Karpas-422 (cell line): ENCODE measurements at regions not wholly inside any gene's neighbourhood (a gene's known extent, or its start where the extent isn't known, plus 50 kb on each side); places are given as distances from the start of the nearest gene placed in this dataset.

ENCODE experiments used
- DNase-seq: peaks from one replicate; pipeline ENCODE4 v3.0.0-alpha.2; 2015
- H2AFZ ChIP-seq: fragments of 200-600 bp; sonication (generic); 2 replicates; pipeline ENCODE4 v1.6.1; 2014; ENCODE audit warnings: antibody characterized with exemption, low read length, mixed read lengths
- H3K27ac ChIP-seq: fragments of 200-600 bp; sonication (generic); 2 replicates; pipeline ENCODE4 v1.5.1; 2014; ENCODE audit warnings: mild to moderate bottlenecking, low read length, moderate library complexity
- H3K27me3 ChIP-seq: fragments of 200-600 bp; sonication (generic); 2 replicates; pipeline ENCODE4 v1.6.1; 2014; ENCODE audit warnings: low read length, mixed read lengths
- H3K36me3 ChIP-seq: fragments of 200-600 bp; sonication (generic); 2 replicates; pipeline ENCODE4 v1.6.1; 2014; ENCODE audit warnings: low read length, mixed read lengths; ENCODE audit not compliant: insufficient read depth
- H3K4me1 ChIP-seq: fragments of 200-600 bp; sonication (generic); 2 replicates; pipeline ENCODE4 v1.6.1; 2014; ENCODE audit warnings: mild to moderate bottlenecking, low read length, mixed read lengths
- H3K4me2 ChIP-seq: fragments of 200-600 bp; sonication (generic); 2 replicates; pipeline ENCODE4 v1.6.1; 2014; ENCODE audit warnings: low read length, low read depth, mild to moderate bottlenecking; ENCODE audit not compliant: poor library complexity, severe bottlenecking
- H3K4me3 ChIP-seq: fragments of 200-600 bp; sonication (generic); 2 replicates; pipeline ENCODE4 v1.5.1; 2014; ENCODE audit warnings: mild to moderate bottlenecking, antibody characterized with exemption, low read length, mixed read lengths
- H3K79me2 ChIP-seq: fragments of 200-600 bp; sonication (generic); 2 replicates; pipeline ENCODE4 v1.6.1; 2014; ENCODE audit warnings: mild to moderate bottlenecking, low read length, mixed read lengths
- H3K9ac ChIP-seq: fragments of 200-600 bp; sonication (generic); 2 replicates; pipeline ENCODE4 v1.6.0; 2014; ENCODE audit warnings: low read length
- H3K9me2 ChIP-seq: fragments of 200-600 bp; sonication (generic), shearing (Covaris generic); replicated peaks from 2 replicates; pipeline ENCODE4 v1.6.0; 2014; ENCODE audit warnings: mild to moderate bottlenecking, low read length, moderate library complexity; ENCODE audit not compliant: insufficient read depth
- H3K9me3 ChIP-seq: fragments of 300-700, 200-600 bp; sonication (generic); 2 replicates; pipeline ENCODE4 v1.6.1; 2014; ENCODE audit warnings: low read length, mixed read lengths
- H4K20me1 ChIP-seq: fragments of 200-600 bp; sonication (generic); 2 replicates; pipeline ENCODE4 v1.6.1; 2014; ENCODE audit warnings: mild to moderate bottlenecking, antibody characterized with exemption, low read length, low read depth; ENCODE audit not compliant: insufficient read depth

DNA sequence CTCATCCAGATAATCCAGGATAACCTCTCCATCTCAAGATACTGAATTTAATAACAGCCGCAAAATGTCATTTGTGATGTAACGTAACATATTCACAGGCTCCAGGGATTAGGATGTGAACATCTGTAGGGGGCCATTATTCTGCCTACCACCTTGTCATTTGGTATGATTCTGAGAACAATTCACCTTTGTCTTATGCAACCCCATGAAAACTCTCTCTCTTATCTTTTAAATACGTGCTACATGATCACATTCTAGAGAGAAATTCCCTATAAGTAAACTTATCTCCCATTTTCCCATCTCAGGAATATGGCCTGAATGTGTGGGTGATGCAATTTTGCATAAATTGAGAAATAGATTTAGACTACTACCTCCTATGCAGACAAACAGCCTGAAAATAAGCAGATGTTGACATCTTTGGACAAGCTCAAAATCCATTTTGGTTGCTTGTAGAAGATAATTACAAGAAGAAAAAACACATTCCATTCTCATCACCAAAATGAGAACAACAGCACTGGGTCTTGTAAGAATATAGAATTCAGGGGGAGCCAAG is 255.4 kb upstream of the STXBP5 start:
- no peaks in the 10 kb centered on the region for H3K9me3 ChIP-seq
- H3K27me3 ChIP-seq, result no peaks in the 10 kb centered on the region
- no peak overlapping the region for H3K4me3 ChIP-seq
- H3K27ac ChIP-seq, result no peak overlapping the region
- no peak overlapping the region for H3K9ac ChIP-seq
- no peak overlapping the region for H3K4me2 ChIP-seq
- DNase-seq, result no peak
- H3K79me2 ChIP-seq, result no peaks in the 10 kb centered on the region
- H3K9me2 ChIP-seq, result no peaks in the 10 kb centered on the region
- no peak overlapping the region for H2AFZ ChIP-seq
- H3K4me1 ChIP-seq, result no peaks in the 10 kb centered on the region
- H3K36me3 ChIP-seq, result no peaks in the 10 kb centered on the region
- H4K20me1 ChIP-seq, result 0 out of 2 replicates have a peak, but pooled peaks cover 3% of the 10 kb centered on the region

DNA sequence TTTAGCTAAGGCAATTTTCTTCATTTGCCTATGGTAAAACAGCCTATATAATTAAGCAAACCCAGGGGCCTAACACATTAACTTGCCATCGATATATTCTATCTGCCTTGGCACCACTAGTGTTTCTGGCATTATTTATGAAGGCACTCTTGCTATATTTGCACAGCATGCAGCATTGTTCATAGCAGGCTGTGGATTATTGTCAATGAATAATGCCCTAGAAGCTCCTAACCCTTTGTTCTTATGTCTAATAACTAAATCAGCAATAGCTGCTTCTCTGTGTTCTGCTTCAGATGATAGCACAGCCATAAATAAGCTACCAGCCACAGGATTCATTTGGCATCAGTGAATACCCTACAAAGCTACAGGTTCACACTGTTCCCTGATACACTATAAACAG is 254.8 kb upstream of the STXBP5 start:
- H3K79me2 ChIP-seq, result no peaks in the 10 kb centered on the region
- no peak overlapping the region for H3K9ac ChIP-seq
- no peaks in the 10 kb centered on the region for H3K27me3 ChIP-seq
- no peak overlapping the region for H3K4me2 ChIP-seq
- H2AFZ ChIP-seq, result no peak overlapping the region
- 0 out of 2 replicates have a peak, but pooled peaks cover 3% of the 10 kb centered on the region for H4K20me1 ChIP-seq
- no peak overlapping the region for H3K27ac ChIP-seq
- no peaks in the 10 kb centered on the region for H3K36me3 ChIP-seq
- H3K4me1 ChIP-seq, result no peaks in the 10 kb centered on the region
- DNase-seq, result no peak
- no peaks in the 10 kb centered on the region for H3K9me2 ChIP-seq
- H3K4me3 ChIP-seq, result no peak overlapping the region
- H3K9me3 ChIP-seq, result no peaks in the 10 kb centered on the region

GRCh38 chr6:146950351-146950835 is 253.8 kb upstream of the STXBP5 start:
- H3K9me3 ChIP-seq, result no peaks in the 10 kb centered on the region
- H3K4me3 ChIP-seq, result no peak overlapping the region
- H3K4me1 ChIP-seq, result no peaks in the 10 kb centered on the region
- no peaks in the 10 kb centered on the region for H3K36me3 ChIP-seq
- no peak overlapping the region for H3K27ac ChIP-seq
- H3K79me2 ChIP-seq, result no peaks in the 10 kb centered on the region
- no peak overlapping the region for H3K9ac ChIP-seq
- no peak overlapping the region for H3K4me2 ChIP-seq
- H2AFZ ChIP-seq, result no peak overlapping the region
- H3K9me2 ChIP-seq, result no peaks in the 10 kb centered on the region
- DNase-seq, result no peak
- no peaks in the 10 kb centered on the region for H3K27me3 ChIP-seq
- H4K20me1 ChIP-seq, result 0 out of 2 replicates have a peak, but pooled peaks cover 3% of the 10 kb centered on the region

DNA sequence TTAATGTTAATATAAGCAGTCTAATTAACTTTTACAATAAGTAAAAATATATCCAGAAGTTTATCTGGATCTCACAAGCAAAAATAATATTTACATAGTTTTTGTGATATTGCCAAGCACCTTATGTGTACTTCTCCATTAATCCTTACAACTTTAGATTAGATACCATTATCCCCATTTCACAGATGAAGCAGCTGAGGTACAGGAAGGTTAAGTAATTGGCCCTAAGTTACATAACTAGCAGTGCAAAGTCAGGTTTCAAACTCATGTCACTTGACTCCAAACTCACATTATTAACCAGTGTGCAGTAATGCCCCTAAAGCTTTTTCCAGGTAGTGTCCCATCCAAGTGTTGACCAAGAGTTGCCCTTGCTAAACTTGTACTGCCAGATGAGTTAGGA is 248.6 kb upstream of the STXBP5 start:
- Histone ChIP-seq H2AFZ (no peak overlapping the region), H3K4me3 (no peak overlapping the region), H3K4me1 (no peaks in the 10 kb centered on the region), H3K9me3 (no peaks in the 10 kb centered on the region), H3K9me2 (no peaks in the 10 kb centered on the region), H3K36me3 (no peaks in the 10 kb centered on the region), H3K79me2 (no peaks in the 10 kb centered on the region), H3K4me2 (no peak overlapping the region), H3K27ac (no peak overlapping the region), H3K9ac (no peak overlapping the region), H4K20me1 (0 out of 2 replicates have a peak, but pooled peaks cover 3% of the 10 kb centered on the region), H3K27me3 (no peaks in the 10 kb centered on the region)
- no peak for DNase-seq

GRCh38 chr6:146957181-146958093 is 246.8 kb upstream of the STXBP5 start:
- Histone ChIP-seq H2AFZ (no peak overlapping the region), H3K27ac (no peak overlapping the region), H3K36me3 (no peaks in the 10 kb centered on the region), H3K4me2 (no peak overlapping the region), H3K27me3 (no peaks in the 10 kb centered on the region), H3K9ac (no peak overlapping the region), H3K4me1 (no peaks in the 10 kb centered on the region), H3K4me3 (no peak overlapping the region), H3K79me2 (no peaks in the 10 kb centered on the region), H4K20me1 (0 out of 2 replicates have a peak, but pooled peaks cover 3% of the 10 kb centered on the region), H3K9me3 (no peaks in the 10 kb centered on the region), H3K9me2 (no peaks in the 10 kb centered on the region)
- DNase-seq, result no peak

- H3K4me2 ChIP-seq, result no peak overlapping the region
- no peak overlapping the region for H3K4me3 ChIP-seq
- no peak overlapping the region for H3K9ac ChIP-seq
- no peaks in the 10 kb centered on the region for H3K79me2 ChIP-seq
- DNase-seq, result no peak
- no peaks in the 10 kb centered on the region for H3K9me3 ChIP-seq
- no peaks in the 10 kb centered on the region for H3K36me3 ChIP-seq
- H2AFZ ChIP-seq, result no peak overlapping the region
- H3K27ac ChIP-seq, result no peak overlapping the region
- H3K4me1 ChIP-seq, result no peaks in the 10 kb centered on the region
- no peaks in the 10 kb centered on the region for H4K20me1 ChIP-seq
- H3K9me2 ChIP-seq, result no peaks in the 10 kb centered on the region
- no peaks in the 10 kb centered on the region for H3K27me3 ChIP-seq
Measured at GRCh38 chr6:146961831-146962230, 242.4 kb upstream of the STXBP5 start.

DNA sequence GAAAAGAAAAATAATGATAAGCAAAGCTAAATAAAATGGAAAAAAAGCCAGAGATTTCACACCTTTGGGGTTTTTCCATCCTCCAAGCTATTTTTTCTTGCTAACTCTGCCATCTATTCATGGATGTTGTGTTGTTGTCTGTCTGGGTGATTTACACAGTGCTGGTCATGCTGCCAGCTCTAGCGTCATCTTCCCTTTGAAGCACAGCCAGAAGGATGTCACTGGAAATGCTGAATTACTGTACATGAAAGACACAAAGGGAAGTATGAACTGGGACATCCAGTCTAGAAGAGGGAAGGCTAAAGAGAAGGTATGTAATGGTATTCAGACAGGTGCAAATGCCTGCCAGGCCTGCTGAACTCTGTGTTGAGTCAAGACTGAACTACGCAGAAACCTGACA is 241.9 kb upstream of the STXBP5 start:
- no peak overlapping the region for H3K4me2 ChIP-seq
- no peaks in the 10 kb centered on the region for H3K79me2 ChIP-seq
- DNase-seq, result no peak
- no peak overlapping the region for H3K27ac ChIP-seq
- H2AFZ ChIP-seq, result no peak overlapping the region
- no peaks in the 10 kb centered on the region for H3K9me2 ChIP-seq
- H3K27me3 ChIP-seq, result no peaks in the 10 kb centered on the region
- no peak overlapping the region for H3K9ac ChIP-seq
- no peaks in the 10 kb centered on the region for H3K36me3 ChIP-seq
- no peaks in the 10 kb centered on the region for H4K20me1 ChIP-seq
- H3K9me3 ChIP-seq, result no peaks in the 10 kb centered on the region
- H3K4me3 ChIP-seq, result no peak overlapping the region
- no peaks in the 10 kb centered on the region for H3K4me1 ChIP-seq

GRCh38 chr6:146965110-146965689 is 239.0 kb upstream of the STXBP5 start:
- no peaks in the 10 kb centered on the region for H3K9me3 ChIP-seq
- H4K20me1 ChIP-seq, result no peaks in the 10 kb centered on the region
- no peaks in the 10 kb centered on the region for H3K36me3 ChIP-seq
- H3K79me2 ChIP-seq, result no peaks in the 10 kb centered on the region
- no peak overlapping the region for H3K9ac ChIP-seq
- no peaks in the 10 kb centered on the region for H3K4me1 ChIP-seq
- H2AFZ ChIP-seq, result no peak overlapping the region
- DNase-seq, result no peak
- H3K4me2 ChIP-seq, result no peak overlapping the region
- H3K4me3 ChIP-seq, result no peak overlapping the region
- no peaks in the 10 kb centered on the region for H3K27me3 ChIP-seq
- no peak overlapping the region for H3K27ac ChIP-seq
- no peaks in the 10 kb centered on the region for H3K9me2 ChIP-seq
